PC-3 (cell line): ENCODE measurements at regions not wholly inside any gene's neighbourhood (a gene's known extent, or its start where the extent isn't known, plus 50 kb on each side); places are given as distances from the start of the nearest gene placed in this dataset.

Source experiments
- ATAC-seq: fragments of 200-7000 bp; cut with Tn5 transposase; 2 replicates; pipeline ENCODE4 v1.9.1; 2020; ENCODE audit warnings: mild to moderate bottlenecking, moderate library complexity
- BruUV-seq: library from RNA; stranded (reverse); fragments of 400-500 nt; replicated peaks from 2 replicates; lab custom pipeline; 2021; lab: Mats Ljungman, UMichigan
- CTCF ChIA-PET: fragments of 300-600 bp; sonication (Branson Sonifier 250); formaldehyde crosslinking; loops from one replicate; lab custom pipeline; 2022; ENCODE audit warnings: antibody characterized with exemption; lab: Charles Lee
- POLR2A ChIA-PET: fragments of 300-600 bp; sonication (Branson Sonifier 250); formaldehyde crosslinking; loops from one replicate; lab custom pipeline; 2022; ENCODE audit warnings: antibody characterized with exemption; ENCODE audit not compliant: unreplicated experiment; lab: Charles Lee
- DNase-seq: peaks from one replicate; pipeline ENCODE4 v3.0.0-alpha.2; 2015
- H2AFZ ChIP-seq: fragments of 300-600 bp; sonication (generic); 2 replicates; pipeline ENCODE4 v1.6.0; 2016; ENCODE audit warnings: antibody characterized with exemption, low read length
- H3F3A ChIP-seq: fragments of 300-600 bp; sonication (generic); one replicate; pipeline ENCODE4 v1.6.0; 2017; ENCODE audit warnings: antibody characterized with exemption, low read length, control low read depth, mild to moderate bottlenecking; ENCODE audit not compliant: unreplicated experiment
- H3K27ac ChIP-seq: fragments of 300-600 bp; sonication (generic); 2 replicates; pipeline ENCODE4 v1.5.1; 2016; ENCODE audit warnings: mild to moderate bottlenecking, low read length
- H3K27me3 ChIP-seq: fragments of 300-600 bp; sonication (generic); 2 replicates; pipeline ENCODE4 v1.6.1; 2016; ENCODE audit warnings: low read length, mixed read lengths
- H3K36me3 ChIP-seq: fragments of 300-600 bp; sonication (generic); 2 replicates; pipeline ENCODE4 v1.6.1; 2016; ENCODE audit warnings: low read depth, mixed run types, low read length, mixed read lengths
- H3K4me1 ChIP-seq: fragments of 300-600 bp; sonication (generic); 2 replicates; pipeline ENCODE4 v1.5.1; 2016; ENCODE audit warnings: low read length; ENCODE audit not compliant: insufficient read depth
- H3K4me2 ChIP-seq: fragments of 300-600 bp; sonication (generic); 2 replicates; pipeline ENCODE4 v1.6.0; 2016; ENCODE audit warnings: low read length
- H3K4me3 ChIP-seq: fragments of 300-600 bp; sonication (generic); 2 replicates; pipeline ENCODE4 v1.5.1; 2016; ENCODE audit warnings: mild to moderate bottlenecking, low read length, mixed read lengths
- H3K79me2 ChIP-seq: fragments of 300-600 bp; sonication (generic); 2 replicates; pipeline ENCODE4 v1.6.1; 2017; ENCODE audit warnings: low read length, mixed read lengths
- H3K9ac ChIP-seq: fragments of 300-600 bp; sonication (generic); 2 replicates; pipeline ENCODE4 v1.6.0; 2016; ENCODE audit warnings: mild to moderate bottlenecking, low read length
- H3K9me2 ChIP-seq: fragments of 300-600 bp; sonication (generic); replicated peaks from 2 replicates; pipeline ENCODE4 v1.6.1; 2016; ENCODE audit warnings: mixed run types, low read length, mixed read lengths
- H3K9me3 ChIP-seq: fragments of 300-600 bp; sonication (generic); 2 replicates; pipeline ENCODE4 v1.6.1; 2016; ENCODE audit warnings: low read length, mixed read lengths
- H4K20me1 ChIP-seq: fragments of 300-600 bp; sonication (generic); 2 replicates; pipeline ENCODE4 v1.6.1; 2016; ENCODE audit warnings: low read length, mixed read lengths
- EZH2 ChIP-seq: fragments of 300-600 bp; sonication (generic); IDR thresholded peaks from one replicate; pipeline ENCODE4 v1.6.1; 2017; ENCODE audit warnings: antibody characterized with exemption, mild to moderate bottlenecking, low read length; ENCODE audit not compliant: unreplicated experiment
- EZH2phosphoT487 ChIP-seq: fragments of 300-600 bp; sonication (generic); IDR thresholded peaks from 2 replicates; pipeline ENCODE4 v1.6.1; 2018; ENCODE audit warnings: mild to moderate bottlenecking, antibody characterized with exemption, low read length, borderline replicate concordance
- intact Hi-C: fragments of 100-400 bp; cut with micrococcal nuclease; formaldehyde crosslinking; loops from 2 replicates; pipeline ENCODE4 v1.9.0; 2023
- TF ChIP-seq, protein P1 (sequence below): fragments of 300-600 bp; sonication (generic); conservative IDR thresholded peaks from 2 replicates; pipeline ENCODE4 v1.5.1; 2017; ENCODE audit warnings: antibody characterized with exemption, low read depth, mild to moderate bottlenecking, low read length

DNA sequence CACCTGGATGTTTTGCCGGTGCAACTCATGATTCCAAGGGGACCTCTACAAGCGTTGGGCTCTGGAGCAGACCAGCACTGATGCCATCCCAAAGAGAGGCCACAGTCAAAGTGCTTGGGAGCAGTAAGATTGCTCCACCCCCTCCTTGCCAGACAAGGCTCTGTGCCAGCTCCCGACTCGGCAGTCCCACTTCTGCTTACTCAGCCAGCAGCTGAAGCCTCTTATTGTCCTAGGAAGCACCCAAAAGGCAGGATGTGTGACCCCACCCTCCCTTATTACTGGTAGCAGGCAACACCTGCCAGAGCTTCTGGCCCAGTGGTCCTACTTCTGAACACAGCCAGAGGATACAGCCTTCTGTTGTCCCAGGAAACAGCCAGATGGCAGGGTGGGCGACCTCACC lies 614.2 kb downstream of the TENT5A start:
- DNase-seq (peak; percentile 4), ATAC-seq (no peak)
- H4K20me1 ChIP-seq: no peaks in the 10 kb centered on the region
- H3K4me3 ChIP-seq: no peak overlapping the region
- H3K9ac ChIP-seq: no peak overlapping the region
- POLR2A ChIA-PET: no interaction called here
- TF ChIP-seq, protein P1, sequence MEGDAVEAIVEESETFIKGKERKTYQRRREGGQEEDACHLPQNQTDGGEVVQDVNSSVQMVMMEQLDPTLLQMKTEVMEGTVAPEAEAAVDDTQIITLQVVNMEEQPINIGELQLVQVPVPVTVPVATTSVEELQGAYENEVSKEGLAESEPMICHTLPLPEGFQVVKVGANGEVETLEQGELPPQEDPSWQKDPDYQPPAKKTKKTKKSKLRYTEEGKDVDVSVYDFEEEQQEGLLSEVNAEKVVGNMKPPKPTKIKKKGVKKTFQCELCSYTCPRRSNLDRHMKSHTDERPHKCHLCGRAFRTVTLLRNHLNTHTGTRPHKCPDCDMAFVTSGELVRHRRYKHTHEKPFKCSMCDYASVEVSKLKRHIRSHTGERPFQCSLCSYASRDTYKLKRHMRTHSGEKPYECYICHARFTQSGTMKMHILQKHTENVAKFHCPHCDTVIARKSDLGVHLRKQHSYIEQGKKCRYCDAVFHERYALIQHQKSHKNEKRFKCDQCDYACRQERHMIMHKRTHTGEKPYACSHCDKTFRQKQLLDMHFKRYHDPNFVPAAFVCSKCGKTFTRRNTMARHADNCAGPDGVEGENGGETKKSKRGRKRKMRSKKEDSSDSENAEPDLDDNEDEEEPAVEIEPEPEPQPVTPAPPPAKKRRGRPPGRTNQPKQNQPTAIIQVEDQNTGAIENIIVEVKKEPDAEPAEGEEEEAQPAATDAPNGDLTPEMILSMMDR: no peak
- no peak for TF ChIP-seq EZH2
- no peak for TF ChIP-seq EZH2phosphoT487
- no peak overlapping the region for H3K4me2 ChIP-seq
- no peaks in the 10 kb centered on the region for H3K36me3 ChIP-seq
- H3K27me3 ChIP-seq: no peaks in the 10 kb centered on the region
- H3K4me1 ChIP-seq: no peaks in the 10 kb centered on the region
- H3K9me3 ChIP-seq: no peaks in the 10 kb centered on the region
- H3F3A ChIP-seq: no peaks in the 10 kb centered on the region
- H3K9me2 ChIP-seq: no peaks in the 10 kb centered on the region
- no peak overlapping the region for H3K27ac ChIP-seq
- intact Hi-C loops: no loop called here
- H3K79me2 ChIP-seq: no peaks in the 10 kb centered on the region
- CTCF ChIA-PET: no interaction called here
- no peak overlapping the region for H2AFZ ChIP-seq
- no TSS peak for BruUV-seq

DNA sequence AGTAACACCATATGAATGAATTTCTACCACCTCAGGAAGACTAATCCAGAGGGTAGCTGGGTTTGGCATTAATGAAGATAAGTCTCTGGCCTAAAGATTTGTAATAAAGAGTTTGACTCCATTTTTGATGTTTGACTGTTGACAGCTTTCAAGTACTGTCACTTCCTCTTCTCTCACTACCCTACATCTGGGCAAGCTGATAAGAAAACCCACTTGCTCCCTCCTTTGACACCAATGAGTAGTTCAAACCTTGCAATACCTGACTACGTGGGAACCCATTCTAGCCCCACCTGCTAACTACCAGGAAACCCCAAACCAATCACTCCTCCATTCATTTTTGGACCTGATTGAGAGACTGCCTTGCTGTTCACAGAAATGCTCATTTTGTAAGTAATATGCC lies 621.5 kb downstream of the TENT5A start:
- Histone ChIP-seq H3K27me3 (no peaks in the 10 kb centered on the region), H3K4me3 (no peak overlapping the region), H3K27ac (no peak overlapping the region), H4K20me1 (no peaks in the 10 kb centered on the region), H3K9me3 (no peaks in the 10 kb centered on the region), H3F3A (no peaks in the 10 kb centered on the region), H2AFZ (no peak overlapping the region), H3K36me3 (no peaks in the 10 kb centered on the region), H3K4me2 (no peak overlapping the region), H3K4me1 (no peaks in the 10 kb centered on the region), H3K9me2 (no peaks in the 10 kb centered on the region), H3K9ac (no peak overlapping the region), H3K79me2 (no peaks in the 10 kb centered on the region)
- CTCF ChIA-PET: no interaction called here
- DNase-seq (no peak), ATAC-seq (no peak)
- TF ChIP-seq EZH2phosphoT487: no peak
- TF ChIP-seq EZH2: no peak
- TF ChIP-seq, protein P1: no peak
- BruUV-seq: no TSS peak
- POLR2A ChIA-PET: no interaction called here
- intact Hi-C loops: no loop called here

DNA sequence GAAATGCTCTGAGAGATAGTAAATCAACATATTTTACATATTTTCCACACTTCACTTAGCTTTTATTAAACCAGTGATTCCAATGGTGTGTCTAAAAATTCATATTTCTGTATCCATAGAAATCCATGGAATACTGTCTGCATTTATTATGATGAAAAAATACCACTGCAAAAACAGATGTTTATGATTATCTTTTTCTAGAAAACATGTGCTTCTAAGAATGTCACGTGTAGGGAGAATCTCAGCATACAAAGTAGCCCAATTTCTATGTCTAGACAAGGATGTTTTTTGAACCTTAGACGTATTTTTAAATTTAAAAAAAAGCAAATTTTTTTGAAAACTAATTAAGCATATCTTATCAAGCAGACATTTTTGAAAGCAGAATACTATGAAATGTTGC lies 622.4 kb downstream of the TENT5A start:
- Histone ChIP-seq H3K9ac (no peak overlapping the region), H3K4me2 (no peak overlapping the region), H3K27ac (no peak overlapping the region), H3K9me3 (no peaks in the 10 kb centered on the region), H4K20me1 (no peaks in the 10 kb centered on the region), H3K27me3 (no peaks in the 10 kb centered on the region), H3K4me1 (no peaks in the 10 kb centered on the region), H2AFZ (no peak overlapping the region), H3F3A (no peaks in the 10 kb centered on the region), H3K79me2 (no peaks in the 10 kb centered on the region), H3K36me3 (no peaks in the 10 kb centered on the region), H3K4me3 (no peak overlapping the region), H3K9me2 (no peaks in the 10 kb centered on the region)
- ChIA-PET CTCF (no interaction called here), POLR2A (no interaction called here)
- DNase-seq (no peak), ATAC-seq (no peak)
- intact Hi-C loops: no loop called here
- BruUV-seq: no TSS peak
- TF ChIP-seq, protein P1: no peak
- no peak for TF ChIP-seq EZH2
- TF ChIP-seq EZH2phosphoT487: no peak
